NCI-H345 treated with DMSO at 0.1 percent for 48 hours (cell line): ENCODE measurements at regions not wholly inside any gene's neighbourhood (a gene's known extent, or its start where the extent isn't known, plus 50 kb on each side); places are given as distances from the start of the nearest gene placed in this dataset.
"Not testable (repeated sequence)": the region's sequence is repeated elsewhere in the genome, so short reads cannot be mapped to it uniquely, and the experiment has no call there.

Experiments
- DNase-seq: peaks from one replicate; lab custom pipeline; 2025; ENCODE audit not compliant: unreplicated experiment; lab: John Stamatoyannopoulos, UW

- DNase-seq = no peak
Observed at GRCh38 chr6:112574190-112574589, 227.1 kb downstream of the RFPL4B start.

GRCh38 chr6:112575309-112575834, 228.2 kb downstream of the RFPL4B start:
- peak; percentile 51 for DNase-seq

- DNase-seq = peak; percentile 16
Observed at GRCh38 chr6:112576423-112576822, 229.3 kb downstream of the RFPL4B start.

- DNase-seq = no peak
Observed at GRCh38 chr6:112579601-112580000, 232.5 kb downstream of the RFPL4B start.

- DNase-seq = no peak
Observed at GRCh38 chr6:112581015-112581414, 233.9 kb downstream of the RFPL4B start.

- DNase-seq = no peak
Observed at GRCh38 chr6:112590326-112590725, 243.2 kb downstream of the RFPL4B start.

- DNase-seq = no peak
Observed at GRCh38 chr6:112591329-112591728, 244.2 kb downstream of the RFPL4B start.

- no peak for DNase-seq
Observed at GRCh38 chr6:112592159-112592558, 245.0 kb downstream of the RFPL4B start.

GRCh38 chr6:112594886-112595594, 247.9 kb downstream of the RFPL4B start:
- no peak for DNase-seq

GRCh38 chr6:112595841-112596240, 248.7 kb downstream of the RFPL4B start:
- DNase-seq = no peak

GRCh38 chr6:112597176-112597575, 250.0 kb downstream of the RFPL4B start:
- DNase-seq = no peak

- no peak for DNase-seq
Observed at GRCh38 chr6:112600168-112600567, 253.0 kb downstream of the RFPL4B start.

GRCh38 chr6:112603726-112604125, 256.6 kb downstream of the RFPL4B start:
- no peak for DNase-seq

GRCh38 chr6:112606656-112607435, 259.7 kb downstream of the RFPL4B start:
- DNase-seq = no peak

- DNase-seq = not testable (repeated sequence)
Observed at GRCh38 chr6:112608925-112609324, 261.8 kb downstream of the RFPL4B start.

GRCh38 chr6:112613410-112613809, 266.3 kb downstream of the RFPL4B start:
- DNase-seq = no peak

- DNase-seq = no peak
Observed at GRCh38 chr6:112618849-112619248, 271.7 kb downstream of the RFPL4B start.

- DNase-seq = no peak
Observed at GRCh38 chr6:112620812-112621569, 273.9 kb downstream of the RFPL4B start.

GRCh38 chr6:112622036-112622435, 274.9 kb downstream of the RFPL4B start:
- no peak for DNase-seq

GRCh38 chr6:112626468-112627082, 279.4 kb downstream of the RFPL4B start:
- no peak for DNase-seq

GRCh38 chr6:112634376-112634775, 287.2 kb downstream of the RFPL4B start:
- DNase-seq = no peak
